DMS114 treated with DMSO at 0.1 percent for 48 hours (cell line): ENCODE measurements at regions not wholly inside any gene's neighbourhood (a gene's known extent, or its start where the extent isn't known, plus 50 kb on each side); places are given as distances from the start of the nearest gene placed in this dataset.

Experiments
- DNase-seq: peaks from one replicate; lab custom pipeline; 2025; ENCODE audit not compliant: unreplicated experiment; lab: John Stamatoyannopoulos, UW

DNA sequence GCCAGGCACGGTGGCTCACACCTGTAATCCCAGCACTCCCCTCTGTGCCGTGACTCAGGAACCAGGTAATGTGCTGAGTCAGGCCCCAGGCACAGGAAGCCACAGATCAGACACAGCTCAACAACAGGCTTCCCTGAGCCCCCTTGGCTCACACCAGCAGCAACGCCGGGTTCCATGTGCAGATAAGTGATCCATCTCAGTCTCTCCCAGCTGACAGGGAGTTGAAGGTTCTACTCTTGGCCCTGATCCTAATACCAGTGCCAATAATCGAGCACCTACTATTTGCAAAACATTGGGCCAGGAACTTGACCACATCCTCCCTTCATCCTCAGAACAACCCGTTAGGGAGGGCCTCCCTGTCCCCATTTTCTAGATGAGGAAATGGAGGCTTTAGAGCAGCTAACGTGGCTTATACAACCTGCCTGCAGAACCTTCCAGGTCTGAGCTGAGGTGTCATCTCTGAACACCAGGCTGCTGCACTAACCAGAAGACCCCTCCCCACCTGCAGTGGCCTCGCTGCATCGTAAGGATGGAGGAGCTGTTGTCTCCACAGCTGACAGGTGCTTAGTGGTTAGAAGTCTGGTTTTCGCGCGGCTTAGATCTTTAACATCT is 64.8 kb upstream of the AMZ2 start:
- no peak for DNase-seq

DNA sequence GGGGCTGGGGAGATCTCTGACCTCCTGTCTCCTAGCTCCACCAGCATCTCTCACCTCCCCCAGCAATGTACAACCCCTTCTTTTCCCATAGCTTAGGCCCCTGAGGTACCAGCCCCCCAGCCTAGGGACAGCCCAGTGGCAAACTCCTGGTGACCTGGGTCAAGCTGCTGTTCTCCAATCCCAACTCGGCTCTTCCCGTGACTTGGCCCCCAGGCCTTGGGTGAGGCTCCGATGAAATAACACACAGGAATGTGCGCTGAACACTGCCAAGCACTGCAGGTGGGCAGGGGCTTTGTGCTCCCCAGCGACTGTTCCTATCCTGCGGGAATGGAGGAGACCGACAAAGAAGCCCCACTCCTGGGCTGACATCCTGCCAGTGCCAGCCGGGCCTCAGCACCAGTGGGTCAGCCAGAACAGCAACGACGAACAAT is 63.7 kb upstream of the AMZ2 start:
- no peak for DNase-seq

DNA sequence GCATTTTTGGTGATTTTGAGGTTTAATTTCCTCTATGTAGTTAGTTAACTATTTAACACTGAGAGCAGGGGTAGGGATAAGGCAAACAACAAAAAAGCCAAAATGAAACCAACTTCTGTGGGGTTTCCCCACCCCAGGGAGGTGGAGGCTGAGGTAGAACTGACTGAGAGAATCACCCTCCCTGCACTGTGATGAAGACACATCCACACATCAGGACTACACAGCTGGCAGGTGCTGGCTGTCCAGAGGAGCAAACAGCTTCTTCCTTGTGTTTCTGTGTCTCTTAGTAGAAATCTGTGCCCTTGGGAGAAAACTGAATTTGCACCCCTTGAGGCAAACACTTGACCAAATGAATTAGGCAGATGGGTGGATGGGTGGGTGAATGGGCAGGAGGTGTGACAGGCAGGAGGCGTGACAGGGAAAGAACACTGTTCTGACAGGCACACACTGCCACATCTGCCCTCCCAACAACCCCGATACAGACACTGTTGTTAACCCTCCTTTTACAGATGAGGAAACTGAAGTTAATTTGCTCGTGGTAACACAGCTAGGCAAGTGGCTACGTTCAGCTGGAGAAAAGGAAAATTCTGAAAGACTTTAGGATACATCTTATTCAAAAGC is 62.9 kb upstream of the AMZ2 start:
- no peak for DNase-seq

DNA sequence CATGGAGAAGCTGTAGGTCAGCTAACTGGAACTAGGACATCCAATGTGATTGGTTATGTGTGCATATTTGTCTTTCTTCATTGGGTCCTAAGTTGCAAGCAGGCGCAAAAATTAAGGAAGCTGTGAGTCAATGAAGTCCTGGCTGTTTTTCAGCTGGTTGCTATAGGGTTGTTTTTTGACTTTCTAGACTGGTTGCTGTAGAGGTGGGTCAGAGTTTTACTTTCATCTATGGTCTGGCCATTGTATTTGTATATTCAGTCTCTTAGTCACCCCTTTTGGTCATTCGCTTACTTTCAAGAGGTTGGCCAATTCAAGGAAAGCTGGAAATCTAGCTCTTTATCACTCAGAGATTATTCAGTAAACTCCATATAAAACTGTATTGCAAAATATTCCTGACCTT is 62.0 kb upstream of the AMZ2 start:
- no peak for DNase-seq

DNA sequence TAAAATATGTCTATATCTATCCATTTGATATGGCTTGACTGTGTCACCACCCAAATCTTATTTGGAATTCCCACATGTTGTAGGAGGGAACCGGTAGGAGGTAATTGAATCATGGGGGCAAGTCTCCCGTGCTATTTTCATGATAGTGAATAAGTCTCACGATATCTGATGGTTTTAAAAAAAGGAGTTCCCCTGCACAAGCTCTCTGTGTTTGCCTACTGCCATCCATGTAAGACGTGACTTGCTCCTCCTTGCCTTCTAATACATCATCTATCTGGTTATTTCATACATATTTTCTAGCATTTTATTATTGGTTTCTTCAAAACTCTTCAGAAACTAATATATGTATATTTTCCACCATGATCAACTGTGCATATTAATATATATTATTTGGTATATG is 57.3 kb upstream of the AMZ2 start:
- no peak for DNase-seq

DNA sequence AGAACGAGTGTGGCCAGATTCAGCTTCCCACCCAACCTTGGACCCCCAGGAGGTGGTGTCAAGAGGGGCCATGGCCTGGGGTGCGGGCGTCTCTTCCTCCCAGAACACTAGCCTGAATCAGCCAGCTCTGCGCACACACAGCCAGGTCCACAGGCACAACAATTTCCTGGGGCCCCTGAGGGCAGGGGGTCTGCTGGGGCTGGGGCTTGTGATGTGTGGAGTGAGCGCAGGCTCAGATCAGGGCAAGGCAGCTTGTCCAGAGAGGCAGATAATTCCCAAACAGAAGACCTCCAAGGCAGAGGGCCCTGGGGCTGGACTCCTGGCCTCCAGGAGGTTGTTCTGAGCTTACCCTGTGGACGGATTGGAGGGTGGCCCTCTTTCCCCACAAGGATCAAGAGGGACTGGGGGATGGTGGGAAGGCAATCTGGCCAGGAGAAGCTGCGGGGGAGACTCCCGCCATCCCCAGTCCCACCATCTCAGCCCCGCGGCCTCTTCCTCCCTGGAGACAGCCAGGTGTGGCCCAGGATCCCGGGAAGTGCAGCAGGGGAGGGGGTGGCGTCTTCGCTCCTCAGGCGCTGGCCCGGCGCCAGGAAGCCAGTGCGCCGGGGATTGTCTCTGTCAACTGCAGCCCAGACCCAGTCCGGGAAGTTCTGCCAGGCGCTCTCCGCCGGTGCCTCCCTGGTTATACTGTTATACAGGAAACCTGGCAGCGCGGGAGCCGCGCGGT is 52.0 kb upstream of the AMZ2 start:
- DNase-seq: no peak

DNA sequence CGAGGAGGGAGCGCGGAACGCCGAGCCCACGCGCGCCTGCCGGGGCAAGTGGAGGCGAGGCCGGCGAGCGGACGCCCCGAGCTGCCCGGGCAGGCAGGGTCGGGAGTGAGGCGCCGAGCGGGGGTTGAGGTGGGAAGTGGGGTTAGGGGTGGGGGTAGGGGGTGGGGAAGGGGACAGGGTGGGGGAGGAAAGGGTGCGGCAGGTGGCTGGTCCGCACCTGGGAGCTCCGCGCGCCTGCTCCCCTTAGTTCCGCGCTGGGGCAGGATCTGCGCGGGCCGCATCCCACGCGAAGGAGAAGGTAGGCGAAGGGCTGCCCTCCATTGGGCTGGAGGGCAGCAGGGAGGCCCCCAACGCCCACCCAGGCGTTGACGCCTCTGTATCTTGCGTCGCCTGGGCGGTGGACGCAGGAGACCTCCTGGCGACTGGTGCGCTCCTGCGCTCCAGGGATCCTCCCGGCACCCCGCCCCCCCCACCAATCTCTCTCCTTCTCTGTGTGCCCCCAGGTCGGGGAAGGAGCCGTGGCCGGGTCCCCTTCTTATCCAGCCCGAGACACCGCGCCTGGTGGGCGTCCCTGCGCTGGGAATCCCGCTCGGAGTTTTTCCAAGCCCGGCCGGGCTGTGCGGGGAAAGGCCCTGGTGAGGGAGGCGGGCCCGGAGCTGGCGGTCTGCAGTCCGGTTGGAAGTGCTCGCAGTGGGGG is 51.3 kb upstream of the AMZ2 start:
- DNase-seq: no peak

DNA sequence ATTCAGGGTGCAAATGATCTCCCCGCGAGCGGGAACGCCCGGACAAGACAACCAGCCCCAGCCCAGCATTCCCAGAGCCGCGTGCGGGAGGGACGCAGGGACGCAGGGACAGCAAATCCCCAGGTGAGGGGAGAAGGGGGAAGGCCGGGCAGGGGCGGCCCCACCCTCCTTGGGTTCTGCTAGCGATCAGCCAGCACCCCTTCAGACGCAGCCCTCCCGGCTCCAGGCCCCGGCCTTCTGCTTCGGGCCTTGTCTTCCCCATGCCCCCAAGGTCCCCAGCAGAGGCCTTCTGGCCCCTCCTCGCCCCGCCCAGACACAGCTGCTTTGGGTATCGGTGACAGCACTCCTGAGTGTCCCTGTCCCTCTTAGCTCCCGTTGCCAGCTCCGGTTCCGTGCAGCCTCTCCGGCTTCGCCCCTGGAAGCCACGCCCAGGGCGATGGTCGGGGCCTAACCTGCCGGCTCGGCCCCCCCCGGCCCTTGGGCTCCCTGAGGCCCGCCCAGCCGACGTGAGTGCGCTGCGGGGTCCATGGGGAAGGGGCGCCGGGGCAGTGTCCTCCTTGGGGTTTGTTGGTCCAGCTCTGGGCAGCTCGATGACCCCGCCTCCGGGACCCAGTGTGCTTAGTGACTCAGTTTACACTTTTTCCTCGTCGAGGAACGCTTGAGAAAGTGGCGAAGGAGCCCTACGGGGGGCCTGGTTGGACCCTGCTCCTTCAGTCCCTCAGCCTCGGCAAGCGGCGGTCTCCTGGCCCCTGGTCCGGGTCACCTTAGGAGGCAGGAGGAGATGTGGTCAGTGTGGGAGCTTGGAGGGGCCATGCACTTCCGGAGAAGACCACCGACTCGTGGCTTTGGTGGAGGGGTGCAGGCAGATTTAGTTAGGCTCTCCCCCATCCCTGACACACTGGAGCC is 50.5 kb upstream of the AMZ2 start:
- DNase-seq: no peak

DNA sequence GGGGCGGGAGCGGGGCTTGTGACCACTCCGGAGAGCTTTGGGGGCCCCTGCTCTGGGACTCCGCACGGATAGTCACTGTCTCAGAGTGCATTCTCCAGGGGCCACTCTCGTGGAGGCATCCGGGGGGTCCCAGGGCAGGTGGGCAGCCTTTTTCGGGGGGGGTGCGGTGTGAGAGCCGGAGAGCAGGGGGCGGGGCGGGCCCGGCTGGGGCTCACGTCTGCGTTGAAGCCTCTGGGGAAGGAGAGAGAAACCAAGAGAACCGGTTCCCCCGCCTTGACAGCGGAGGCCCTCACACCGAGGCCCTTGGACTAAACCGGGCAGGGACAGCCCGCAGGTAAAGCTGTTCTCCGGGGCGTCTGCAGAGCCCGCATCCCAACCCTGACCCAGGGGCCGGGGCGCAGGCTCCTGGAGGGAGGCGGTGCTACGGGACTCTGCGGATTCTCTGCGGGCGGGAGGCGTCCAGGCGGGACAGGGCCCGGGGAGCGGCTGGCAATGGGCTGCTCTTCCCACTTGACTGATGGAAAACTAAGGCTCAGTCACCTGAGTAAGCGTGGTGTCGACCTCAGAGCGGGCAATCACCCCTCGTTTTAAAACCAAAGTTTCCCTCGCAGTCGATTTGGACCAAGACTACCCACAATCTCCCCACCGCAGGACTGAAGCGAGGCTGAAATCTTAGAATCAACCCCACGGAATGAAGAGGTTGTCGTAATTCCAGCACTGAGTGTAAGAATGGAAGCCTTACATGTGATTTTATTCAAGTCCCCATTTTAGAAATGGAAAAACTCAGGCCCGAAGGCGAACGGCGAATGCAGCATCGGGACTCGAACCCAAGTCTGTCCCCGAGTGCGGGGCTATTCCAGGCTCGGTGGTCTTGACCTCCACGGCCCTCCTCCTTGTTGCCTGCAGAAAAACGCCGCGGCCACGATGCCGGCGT is 49.6 kb upstream of the AMZ2 start:
- no peak for DNase-seq
